Kidney glomerular epithelial cell (primary cell): ENCODE measurements at regions not wholly inside any gene's neighbourhood (a gene's known extent, or its start where the extent isn't known, plus 50 kb on each side); places are given as distances from the start of the nearest gene placed in this dataset.
A peak's percentile ranks its signal among the peaks of the same experiment; 100 is the strongest.

ENCODE experiments used
- DNase-seq: peaks from one replicate; lab custom pipeline; 2025; lab: John Stamatoyannopoulos, UW

DNA sequence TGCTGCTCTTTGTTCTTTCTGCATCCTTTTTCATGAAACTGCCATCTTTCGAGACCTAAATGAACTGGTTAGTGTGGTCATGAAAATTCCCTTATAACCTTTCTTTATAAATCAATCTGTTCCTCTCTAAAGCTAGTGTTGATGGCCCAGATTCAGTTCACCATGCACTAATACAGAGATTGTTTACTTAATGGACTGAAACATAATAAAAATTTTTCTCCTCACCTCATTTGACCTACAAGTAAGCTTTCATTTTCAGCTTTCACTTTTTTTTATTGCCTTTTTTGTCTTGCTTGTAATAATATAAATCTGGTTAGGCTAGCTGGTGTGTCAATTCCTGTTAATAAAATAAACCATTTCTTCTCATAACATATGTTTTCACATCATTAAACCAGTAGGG is 183.8 kb downstream of the CCDC59 start:
- DNase-seq, result no peak

DNA sequence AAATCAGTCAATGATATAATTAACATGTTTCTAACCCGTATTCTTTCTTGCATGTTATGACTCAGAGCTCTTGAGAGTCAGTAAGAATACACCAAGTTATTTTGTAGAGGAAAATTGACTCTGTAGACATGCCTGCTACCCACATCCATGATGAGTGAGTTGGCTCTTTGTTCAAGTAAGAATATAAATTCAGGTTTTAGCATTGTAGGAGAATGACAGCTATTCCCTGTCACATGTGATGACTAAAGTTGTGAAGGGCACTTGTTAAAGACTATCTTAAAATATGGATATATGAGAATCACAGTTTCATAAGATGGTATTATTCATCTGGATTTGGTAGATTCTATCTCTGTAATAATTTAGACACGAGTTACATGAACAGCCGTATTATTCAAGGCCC is 209.1 kb downstream of the CCDC59 start:
- DNase-seq, result no peak

DNA sequence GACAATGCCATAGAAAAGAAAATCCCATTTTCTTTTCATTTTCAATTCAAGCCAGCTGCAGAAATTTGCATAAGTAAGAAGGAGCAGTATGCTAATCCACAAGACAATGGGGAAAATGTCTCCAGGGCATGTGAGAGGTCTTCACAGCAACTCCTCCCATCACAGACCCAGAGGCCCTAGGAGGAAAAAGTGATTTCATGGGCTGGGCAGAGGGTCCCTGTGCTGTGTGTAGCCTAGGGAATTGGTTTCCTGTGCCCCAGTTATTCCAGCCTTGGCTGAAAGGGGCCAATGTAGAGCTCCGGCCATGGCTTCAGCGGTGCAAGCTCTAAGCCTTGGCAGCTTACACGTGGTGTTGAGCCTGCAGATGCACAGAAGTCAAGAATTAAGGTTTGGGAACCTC is 211.4 kb downstream of the CCDC59 start:
- DNase-seq, result no peak

DNA sequence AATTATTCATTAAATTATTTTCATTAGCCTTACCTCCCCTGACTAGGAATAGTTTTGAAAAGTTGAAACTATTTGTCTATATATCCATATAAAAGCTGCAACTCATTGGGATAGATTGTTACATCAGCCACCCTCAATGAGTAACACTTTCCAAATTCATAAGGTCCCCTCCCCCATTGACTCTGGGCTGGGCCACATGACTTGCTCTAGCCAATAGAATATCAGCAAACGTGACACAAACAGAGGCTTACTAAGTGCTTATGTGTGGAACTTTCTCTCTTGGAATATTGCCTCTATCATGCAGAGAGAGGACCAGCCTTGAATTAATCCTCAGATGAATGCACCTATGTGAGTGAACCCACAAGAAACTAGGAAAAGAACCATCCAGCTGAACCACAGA is 213.7 kb downstream of the CCDC59 start:
- no peak for DNase-seq

DNA sequence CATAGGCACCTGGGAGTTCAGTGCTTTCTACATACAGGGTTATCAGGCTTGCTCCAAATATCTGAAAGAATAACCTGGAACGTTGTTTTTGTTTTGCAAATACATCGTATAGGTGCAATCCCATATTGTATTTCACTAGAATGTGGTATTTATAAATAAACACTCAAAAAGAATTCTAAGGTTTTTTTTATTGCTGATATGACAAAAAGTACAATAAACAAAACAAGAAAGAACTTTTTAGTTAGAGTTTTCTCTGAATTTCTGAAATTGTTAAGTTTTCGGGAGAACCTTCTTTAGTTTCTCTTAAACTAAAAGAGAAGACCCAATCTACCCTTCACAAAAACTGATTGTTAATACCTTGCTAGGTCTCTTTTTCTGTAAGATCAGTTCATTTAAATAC is 225.8 kb downstream of the CCDC59 start:
- no peak for DNase-seq

DNA sequence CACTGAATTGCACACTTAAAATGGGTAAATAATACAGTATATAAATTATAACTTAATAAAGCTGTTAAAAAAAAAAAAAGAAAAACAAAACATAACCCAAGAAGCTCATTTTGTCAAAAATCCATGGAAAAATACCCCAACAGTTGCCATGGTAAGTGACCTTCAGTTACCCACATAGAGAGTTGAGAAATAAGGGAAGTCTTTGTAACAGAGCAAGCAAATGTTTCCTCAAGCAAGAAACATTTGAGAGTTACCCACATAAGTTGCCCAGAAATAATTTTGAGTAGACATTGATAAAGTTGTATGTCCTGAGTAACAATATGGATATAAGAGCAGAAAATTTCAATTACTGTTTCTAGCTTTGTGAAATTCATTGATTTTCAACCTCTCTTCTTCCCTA is 227.4 kb downstream of the CCDC59 start:
- no peak for DNase-seq

DNA sequence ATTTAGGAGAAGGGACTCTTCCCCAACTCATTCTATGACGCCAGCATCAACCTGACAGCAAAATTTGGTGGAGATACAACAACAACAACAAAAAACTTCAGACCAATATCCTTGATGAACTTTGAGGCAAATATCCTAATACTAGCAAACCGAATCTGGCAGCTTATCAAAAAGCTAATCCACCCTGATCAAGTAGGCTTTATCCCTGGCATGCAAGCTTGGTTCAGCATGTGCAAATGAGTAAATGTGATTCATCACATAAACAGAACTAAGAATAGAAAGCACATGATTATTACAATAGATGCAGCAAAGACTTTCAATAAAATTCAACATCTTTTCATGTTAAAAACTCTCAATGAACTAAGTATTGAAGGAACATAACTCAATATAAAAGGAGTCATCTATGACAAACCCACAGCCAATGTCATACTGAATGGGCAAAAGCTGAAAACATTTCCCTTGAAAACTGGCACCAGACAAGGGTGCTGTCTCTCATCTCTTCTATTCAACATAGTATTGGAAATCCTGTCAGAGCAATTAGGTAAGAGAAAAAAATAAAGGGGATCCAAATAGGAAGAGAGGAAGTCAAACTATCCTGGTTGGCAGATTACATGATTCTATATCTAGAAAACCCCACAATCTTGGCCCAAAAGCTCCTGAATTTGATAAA is 233.3 kb downstream of the CCDC59 start:
- peak; percentile 13 for DNase-seq

DNA sequence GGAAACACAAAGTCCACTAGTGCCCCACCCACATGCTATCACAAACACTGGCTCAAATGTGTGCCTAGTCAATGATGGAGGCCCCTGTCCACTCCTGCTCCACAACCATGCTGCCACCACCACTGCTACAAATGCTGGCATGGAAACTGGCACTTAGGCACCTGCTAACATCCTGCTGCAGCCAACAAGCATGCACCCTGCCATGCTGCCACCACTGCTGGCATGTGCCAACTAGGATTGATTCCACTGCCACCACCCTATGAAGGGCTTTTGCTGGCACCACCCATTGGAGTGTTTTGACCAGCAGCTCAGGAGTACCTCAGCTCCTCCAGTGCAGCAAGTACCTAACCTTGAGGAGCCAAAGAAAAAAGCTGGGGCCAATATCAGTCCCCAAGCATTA is 236.6 kb downstream of the CCDC59 start:
- no peak for DNase-seq

DNA sequence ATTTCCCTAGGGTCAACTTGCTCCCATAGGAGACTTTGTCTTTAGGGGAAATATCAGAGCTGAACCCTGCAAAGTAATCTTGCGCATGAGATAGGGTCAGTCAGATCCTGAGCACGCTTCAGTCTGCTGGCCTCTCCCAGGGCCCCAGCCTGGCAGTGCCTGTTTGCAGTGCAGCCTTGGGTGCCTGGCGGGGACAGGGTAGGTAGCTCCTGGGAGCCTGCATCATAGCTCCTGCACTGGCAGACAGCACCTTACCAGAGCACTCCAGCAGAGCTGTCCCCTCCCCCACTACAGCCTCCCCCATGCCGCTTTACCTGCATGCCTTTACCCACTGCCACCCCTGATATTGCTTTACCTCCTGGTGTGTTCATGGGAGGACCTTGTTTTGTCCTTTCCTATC is 237.3 kb downstream of the CCDC59 start:
- DNase-seq, result no peak

DNA sequence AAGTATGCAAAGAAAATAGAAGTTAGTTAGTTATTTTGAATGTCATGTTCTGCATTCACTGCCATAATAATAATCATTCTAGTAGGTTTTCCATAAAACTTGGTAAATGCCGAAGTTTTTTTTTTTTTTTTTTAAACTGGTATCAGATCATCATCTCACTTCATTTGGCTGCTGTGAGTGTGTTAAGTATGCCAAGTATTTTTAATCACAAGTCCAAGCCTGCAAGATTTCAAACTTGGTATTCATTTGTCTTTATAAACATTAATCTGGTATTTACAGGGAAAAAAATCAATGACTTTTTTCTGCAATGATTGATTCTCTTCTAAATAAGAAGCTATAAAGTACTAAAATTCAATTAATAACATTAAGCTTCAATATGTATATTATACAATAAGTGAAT is 248.9 kb downstream of the CCDC59 start:
- no peak for DNase-seq

DNA sequence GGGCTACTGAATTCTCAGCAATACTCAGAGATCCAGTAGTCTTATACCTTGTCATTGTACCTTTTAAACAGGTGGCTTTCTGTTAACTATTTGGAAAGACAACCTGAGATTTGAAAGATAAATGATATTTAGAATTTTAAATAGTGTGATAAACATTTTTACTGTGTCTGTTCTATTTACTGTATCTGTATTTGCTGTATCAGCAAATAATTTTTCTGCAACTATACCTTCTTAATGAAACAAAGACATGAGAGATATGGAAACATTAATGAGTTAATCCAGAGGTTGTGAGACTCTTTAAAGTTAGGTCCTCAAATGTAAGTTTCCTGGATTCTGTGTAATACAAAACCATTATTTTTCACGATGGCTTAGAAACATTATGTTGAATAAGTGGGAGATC is 249.6 kb downstream of the CCDC59 start:
- DNase-seq, result no peak

DNA sequence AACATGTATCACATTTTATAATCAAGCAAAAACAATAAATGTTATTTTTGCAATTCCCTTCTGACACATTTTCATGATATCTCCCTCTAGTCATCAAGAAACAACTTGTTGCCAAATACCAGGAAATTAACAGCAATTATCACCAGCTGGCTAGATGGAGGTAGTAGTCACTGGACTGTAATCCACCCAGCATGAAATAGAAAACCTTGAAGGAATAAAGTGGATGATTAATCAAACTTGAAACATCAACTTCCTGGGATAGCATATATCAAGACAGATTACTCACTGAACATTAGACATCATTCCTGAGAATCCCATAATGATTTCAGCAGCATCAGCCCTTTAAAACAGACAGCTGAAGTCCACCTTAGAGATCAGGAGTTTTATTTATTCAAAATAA is 259.0 kb downstream of the CCDC59 start:
- peak; percentile 79 for DNase-seq

DNA sequence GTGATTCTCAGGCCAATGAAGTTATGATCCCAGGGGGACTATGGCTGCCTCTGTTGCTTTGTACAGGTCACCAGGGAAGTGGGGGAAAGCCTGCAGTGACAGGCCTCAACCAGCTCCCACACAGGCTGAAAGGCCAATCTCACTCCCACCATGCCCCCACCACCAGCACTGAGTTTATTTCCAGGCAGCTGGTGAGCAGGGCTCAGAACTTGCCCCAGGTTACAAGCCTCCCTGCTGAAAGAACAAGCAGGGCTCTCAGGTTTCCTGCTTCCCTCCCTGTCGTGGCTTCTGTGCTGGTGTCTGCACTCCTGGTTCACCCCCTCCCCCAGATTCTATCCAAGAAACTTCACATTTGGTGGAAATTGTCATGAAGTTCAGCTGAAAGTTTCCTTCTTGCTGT is 260.3 kb downstream of the CCDC59 start:
- no peak for DNase-seq

DNA sequence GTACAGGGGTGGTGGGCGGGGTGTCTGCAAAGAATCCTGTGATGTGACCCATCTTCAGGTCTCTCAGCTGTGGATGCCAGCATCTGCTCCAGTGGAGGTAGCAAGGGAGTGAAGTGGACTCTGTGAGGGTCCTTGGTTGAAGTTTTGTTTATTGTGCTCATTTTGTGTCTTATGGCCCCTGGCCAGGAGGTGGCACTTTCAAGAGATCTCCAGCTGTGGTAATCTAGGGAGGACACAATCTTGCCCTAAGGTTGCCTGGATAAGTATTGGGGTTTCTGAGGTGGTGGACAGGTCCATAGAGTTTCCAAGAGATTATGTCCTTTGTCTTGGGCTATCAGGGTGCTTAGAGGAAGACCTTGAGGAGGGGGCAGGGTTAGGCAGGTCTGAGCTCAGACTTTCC is 260.7 kb downstream of the CCDC59 start:
- DNase-seq, result no peak

DNA sequence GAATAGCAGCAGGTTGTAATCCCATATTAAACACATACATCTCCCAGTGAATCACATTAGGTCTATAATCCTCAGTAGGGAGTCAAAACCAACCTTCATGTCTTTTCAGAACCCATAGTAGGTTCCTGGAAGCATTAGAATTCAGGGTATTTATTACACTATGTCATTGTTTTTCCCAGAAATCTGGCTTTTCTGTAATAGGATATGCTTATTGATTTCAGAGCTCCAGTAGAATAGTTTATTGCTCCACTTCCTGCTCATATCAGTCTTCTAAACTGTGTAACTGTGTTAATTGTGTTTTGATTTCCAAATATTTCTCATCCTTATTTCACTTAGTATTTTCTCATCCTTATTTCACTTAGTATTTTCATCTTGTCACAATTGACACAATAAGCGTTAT is 268.0 kb downstream of the CCDC59 start:
- DNase-seq, result no peak

DNA sequence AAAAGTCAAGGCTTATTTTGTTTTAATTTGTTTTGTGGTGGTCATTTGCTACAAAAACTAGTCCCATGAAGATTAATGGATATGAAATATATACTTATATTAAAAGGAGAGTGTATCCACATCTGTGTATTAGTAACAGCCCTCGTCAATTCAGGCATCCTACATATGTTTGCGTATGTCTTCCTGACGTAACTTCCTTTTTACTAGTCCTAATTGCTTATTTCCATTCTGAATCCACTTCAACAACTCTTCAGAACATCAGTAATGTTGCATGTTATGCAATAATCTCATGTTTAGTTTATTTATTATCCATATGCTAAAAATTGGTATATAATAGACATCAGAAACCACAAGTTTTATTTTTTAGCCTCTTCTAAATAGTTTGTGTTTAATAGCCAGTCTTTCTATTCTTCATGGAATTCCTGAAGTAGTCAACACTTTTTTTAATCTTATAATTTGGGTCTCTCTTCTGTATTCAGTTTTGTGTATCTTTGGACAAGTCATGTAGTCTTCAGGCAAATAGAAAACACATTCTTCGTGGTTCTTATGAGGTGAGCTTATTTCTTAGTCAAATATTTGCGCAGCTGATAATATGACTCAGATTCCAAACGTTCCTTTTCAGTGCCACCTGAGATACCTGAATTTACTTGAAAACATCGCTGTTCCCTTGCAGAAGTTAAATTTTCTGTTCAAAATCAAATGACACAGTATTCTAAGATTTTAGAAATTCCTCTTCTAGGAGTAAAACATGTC is 268.6 kb downstream of the CCDC59 start:
- DNase-seq, result no peak

DNA sequence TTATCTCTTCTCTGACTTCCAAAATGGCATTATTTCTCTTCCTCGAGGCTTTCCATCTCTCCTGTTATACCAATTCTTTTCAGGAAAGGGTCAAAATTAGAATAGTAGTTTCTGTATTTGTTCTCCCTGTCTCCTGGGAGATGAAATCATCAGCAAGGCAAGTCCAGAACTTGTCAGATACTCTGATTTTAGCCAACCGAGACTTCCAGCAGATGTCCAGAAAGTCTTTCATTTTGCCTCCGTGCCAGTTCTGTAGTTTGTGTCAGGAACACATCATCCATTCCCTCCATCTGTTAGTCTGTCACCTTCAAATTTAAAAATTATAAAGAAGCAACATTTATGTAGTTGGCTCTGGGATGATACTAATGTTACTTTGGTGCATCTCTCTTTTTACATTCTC is 275.7 kb downstream of the CCDC59 start:
- DNase-seq, result no peak

DNA sequence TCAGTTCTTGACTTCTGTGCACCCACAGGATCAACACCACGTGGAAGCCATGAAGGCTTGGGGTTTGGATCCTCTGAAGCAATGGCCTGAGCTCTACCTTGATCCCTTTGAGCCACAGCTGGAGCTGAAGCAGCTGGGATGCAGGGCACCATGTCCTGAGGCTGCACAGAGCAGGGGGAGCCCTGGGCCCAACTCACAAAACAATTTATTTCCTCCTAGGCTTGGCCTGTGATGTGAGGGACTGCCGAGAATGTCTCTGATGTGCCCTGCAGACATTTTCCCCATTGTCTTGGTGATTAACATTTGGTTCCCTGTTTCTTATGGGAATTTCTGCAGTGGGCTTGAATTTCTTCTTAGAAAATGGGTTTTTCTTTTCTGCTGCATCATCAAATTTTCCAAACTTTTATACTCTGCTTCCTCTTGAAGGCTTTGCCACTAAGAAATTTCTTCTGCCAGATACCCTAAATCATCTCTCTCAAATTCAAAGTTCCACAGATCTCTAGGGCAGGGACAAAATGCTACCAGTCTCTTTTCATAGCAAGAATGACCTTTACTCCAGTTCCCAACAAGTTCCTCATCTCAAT is 288.2 kb downstream of the CCDC59 start:
- DNase-seq, result no peak

DNA sequence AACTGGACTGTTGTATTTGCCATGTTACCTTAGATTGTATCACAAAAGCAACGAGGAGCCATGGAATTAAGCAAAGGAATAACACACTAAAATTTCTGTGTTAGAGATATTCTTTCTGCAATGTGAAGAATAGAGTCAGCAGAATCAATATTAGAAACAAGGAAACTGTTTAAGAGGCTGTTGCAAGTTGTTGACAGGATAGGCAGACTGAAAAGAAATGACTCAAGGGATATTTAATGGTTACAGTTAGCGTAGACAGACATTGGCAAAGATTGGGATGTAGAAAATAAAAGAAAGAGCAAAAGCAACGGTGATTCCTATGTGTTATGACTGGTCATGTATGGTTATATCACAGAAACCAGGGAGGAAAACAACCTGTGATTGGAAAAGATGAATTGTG is 299.0 kb upstream of the PPFIA2 start:
- no peak for DNase-seq

DNA sequence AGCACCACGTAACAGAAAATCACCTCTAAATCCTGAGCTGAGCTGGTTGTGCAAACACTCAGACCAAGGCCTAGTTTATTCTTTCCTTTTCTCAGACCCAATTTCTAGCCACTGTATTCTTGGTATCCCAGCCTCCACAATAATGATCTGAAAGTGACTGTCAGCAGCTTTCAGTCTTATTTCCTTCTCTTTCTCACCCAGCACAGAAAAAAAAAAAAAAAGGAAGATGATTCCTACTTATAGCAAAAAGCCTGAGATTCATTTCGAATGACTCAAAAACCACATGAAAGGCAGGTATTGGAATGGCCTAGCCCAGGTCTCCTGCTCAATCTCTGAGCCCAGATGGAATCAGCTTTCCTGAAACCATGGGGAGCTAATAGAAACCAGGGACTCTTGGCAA is 298.6 kb upstream of the PPFIA2 start:
- peak; percentile 45 for DNase-seq

DNA sequence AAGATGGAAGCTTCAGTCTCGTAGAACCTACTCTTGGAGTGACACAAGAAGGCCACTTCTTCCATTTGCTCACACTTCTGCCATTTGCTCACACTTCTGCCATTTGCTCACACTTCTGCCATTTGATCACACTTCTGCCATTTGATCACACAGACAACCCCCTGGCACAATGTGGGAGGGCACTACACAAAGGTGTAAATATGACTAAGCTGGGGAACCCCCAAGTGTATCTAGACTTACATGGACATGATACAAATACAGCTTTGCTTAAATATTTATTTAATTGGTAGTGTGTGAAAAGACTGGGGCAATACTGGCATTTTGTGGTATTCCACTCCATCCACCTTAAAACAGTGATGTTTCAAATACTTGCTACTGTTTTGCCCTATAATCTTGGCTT is 296.2 kb upstream of the PPFIA2 start:
- DNase-seq, result no peak

DNA sequence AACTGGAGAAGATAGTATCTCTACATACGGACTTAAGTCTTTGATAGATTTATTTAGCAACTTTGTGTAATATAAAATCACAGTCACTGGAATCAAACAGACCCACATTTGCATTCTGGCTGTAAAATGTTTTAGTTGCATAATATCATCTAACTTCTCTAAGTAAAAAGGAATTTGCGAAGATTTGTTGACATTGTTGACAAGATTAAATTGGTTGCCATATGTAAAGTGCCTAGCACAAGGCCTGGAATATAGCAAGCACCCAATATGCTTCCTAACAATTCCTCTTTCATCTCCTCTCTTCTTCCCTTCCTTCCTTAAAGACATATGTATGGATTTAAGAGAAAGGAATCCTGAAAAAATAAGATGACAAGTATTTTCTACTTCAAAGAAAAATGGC is 295.4 kb upstream of the PPFIA2 start:
- no peak for DNase-seq

DNA sequence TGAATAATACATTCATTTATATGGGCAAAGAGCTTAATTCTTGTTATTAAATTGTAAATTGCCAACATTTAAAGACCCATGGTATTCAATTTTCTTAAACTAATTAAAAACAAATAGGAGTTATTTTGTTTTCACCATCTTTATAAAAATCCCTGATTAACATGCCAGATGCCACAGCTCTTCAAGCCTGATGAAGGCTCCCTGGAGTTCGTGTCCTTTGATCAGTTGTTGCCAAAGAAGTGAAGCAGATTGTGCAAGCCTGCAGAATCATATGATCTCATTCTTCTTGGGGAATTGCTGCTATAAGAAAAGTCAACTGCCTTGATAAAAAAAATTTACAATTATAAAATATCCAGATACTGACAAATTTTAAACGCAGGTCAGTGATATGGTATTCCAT is 288.3 kb upstream of the PPFIA2 start:
- DNase-seq, result no peak
